GM12864 (cell line): ENCODE measurements at regions not wholly inside any gene's neighbourhood (a gene's known extent, or its start where the extent isn't known, plus 50 kb on each side); places are given as distances from the start of the nearest gene placed in this dataset.

Source experiments
- DNase-seq: peaks from one replicate; pipeline ENCODE4 v3.0.0-alpha.2; 2011; ENCODE audit warnings: low read depth
- H3K4me3 ChIP-seq: 2 replicates; pipeline ENCODE4 v1.5.1; 2011; ENCODE audit warnings: mild to moderate bottlenecking, low read depth, low read length, control low read depth
- TF ChIP-seq, protein P1 (sequence below): IDR thresholded peaks from 2 replicates; pipeline ENCODE4 v1.5.1; 2011; ENCODE audit warnings: low read depth, mild to moderate bottlenecking, moderate library complexity, low read length, control low read depth, inconsistent platforms; ENCODE audit errors: missing control alignments

DNA sequence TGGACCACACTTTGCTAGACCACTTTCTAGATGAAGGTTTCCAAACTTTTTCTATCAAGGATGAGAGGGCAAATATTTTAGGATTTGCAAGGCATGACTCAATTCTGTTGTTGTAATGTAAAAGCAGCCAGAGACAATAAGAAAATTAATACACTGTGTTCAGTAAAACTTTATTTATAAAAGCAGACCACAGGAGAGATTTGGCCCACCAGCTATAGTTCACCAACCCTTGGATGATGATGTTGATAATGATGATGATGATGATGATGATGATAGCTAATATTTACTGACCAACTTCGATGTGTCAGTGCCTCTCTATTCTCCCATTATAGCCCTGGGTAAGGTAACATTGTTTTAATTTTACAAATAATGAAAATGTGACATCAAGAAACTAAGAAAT is 156.5 kb downstream of the BTG1 start:
- H3K4me3 ChIP-seq: no peak overlapping the region
- DNase-seq: no peak
- TF ChIP-seq, protein P1, sequence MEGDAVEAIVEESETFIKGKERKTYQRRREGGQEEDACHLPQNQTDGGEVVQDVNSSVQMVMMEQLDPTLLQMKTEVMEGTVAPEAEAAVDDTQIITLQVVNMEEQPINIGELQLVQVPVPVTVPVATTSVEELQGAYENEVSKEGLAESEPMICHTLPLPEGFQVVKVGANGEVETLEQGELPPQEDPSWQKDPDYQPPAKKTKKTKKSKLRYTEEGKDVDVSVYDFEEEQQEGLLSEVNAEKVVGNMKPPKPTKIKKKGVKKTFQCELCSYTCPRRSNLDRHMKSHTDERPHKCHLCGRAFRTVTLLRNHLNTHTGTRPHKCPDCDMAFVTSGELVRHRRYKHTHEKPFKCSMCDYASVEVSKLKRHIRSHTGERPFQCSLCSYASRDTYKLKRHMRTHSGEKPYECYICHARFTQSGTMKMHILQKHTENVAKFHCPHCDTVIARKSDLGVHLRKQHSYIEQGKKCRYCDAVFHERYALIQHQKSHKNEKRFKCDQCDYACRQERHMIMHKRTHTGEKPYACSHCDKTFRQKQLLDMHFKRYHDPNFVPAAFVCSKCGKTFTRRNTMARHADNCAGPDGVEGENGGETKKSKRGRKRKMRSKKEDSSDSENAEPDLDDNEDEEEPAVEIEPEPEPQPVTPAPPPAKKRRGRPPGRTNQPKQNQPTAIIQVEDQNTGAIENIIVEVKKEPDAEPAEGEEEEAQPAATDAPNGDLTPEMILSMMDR: no peak

- no peak for DNase-seq
- H3K4me3 ChIP-seq: no peak overlapping the region
- TF ChIP-seq, protein P1: no peak
Observed at GRCh38 chr12:91988086-91988923, 157.3 kb downstream of the BTG1 start.

DNA sequence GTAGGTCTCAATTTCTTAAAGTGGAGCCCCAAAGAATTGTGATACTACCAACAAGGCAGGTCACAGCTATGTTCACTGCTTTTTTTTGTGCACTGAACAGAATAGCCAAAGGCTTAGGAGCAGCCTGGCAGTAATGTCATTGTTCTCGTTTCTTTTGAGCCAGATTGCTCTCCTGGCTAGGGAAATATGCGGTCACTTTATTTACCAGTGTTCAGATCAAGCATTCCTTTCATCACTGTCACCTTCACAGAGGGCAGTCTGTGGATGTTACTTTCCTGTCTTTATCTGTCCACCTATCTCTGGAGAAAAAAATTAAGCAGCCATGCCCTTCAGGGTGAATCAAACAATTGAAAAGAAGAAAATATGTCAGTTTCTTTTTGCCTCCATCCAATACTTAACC is 159.6 kb downstream of the BTG1 start:
- no peak for DNase-seq
- TF ChIP-seq, protein P1: no peak
- H3K4me3 ChIP-seq: no peak overlapping the region

- TF ChIP-seq, protein P1: no peak
- H3K4me3 ChIP-seq: no peak overlapping the region
- no peak for DNase-seq
Observed at GRCh38 chr12:91985002-91985787, 160.5 kb downstream of the BTG1 start.

- no peak for DNase-seq
- no peak overlapping the region for H3K4me3 ChIP-seq
- TF ChIP-seq, protein P1: no peak
Observed at GRCh38 chr12:91984556-91984955, 161.1 kb downstream of the BTG1 start.

GRCh38 chr12:91983935-91984334 is 161.7 kb downstream of the BTG1 start:
- no peak overlapping the region for H3K4me3 ChIP-seq
- TF ChIP-seq, protein P1: no peak
- DNase-seq: no peak

DNA sequence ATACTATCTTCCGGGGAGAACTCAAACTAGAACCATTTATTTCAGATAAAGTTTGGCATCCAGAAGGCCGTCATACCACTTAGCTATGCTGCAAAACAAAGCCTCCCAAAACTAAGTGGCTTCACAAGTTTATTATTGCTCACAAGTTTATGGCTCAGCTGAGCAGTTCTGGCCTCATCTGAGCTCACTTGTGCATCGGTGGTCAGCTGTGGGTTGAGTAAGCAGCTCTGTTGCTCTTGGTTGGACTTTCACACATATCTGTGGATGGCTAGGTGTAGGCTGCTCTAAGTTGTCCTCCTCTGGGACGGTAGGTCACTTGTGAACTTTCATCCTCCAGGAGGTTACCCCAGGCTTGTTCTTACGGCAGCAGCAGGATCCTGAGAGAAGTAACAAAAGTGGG is 162.7 kb downstream of the BTG1 start:
- DNase-seq: no peak
- TF ChIP-seq, protein P1: no peak
- H3K4me3 ChIP-seq: no peak overlapping the region
